ENCODE measurements at regions not wholly inside any gene's neighbourhood (a gene's known extent, or its start where the extent isn't known, plus 50 kb on each side); places are given as distances from the start of the nearest gene placed in this dataset.

DNA sequence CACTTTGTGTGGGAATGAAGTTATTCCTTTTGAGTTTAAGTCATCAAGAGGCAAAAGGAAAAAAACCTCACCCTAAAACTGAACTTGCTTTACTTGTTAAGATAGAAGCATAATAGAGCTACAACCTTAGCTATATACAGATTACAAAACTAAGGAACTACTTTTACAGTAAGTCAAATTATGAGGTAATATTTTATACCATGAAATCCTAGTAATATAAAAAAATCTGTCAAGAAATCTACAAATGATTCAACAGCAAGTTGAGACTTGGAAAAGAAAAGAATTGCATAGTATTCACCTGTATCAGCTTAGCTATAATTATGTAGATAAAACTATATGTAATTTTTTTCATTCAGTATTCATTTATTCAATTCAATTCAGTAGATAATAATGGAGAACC lies 335.3 kb downstream of the KLF5 start:
- TF ChIP-seq JUN (CRISPR knock-in tag; IDR thresholded peaks at IDR 0.05) (no peak), CREB1 (CRISPR knock-in tag; IDR thresholded peaks at IDR 0.05) (no peak), ZNF121 (CRISPR knock-in tag; IDR thresholded peaks at IDR 0.05) (no peak)

All from WTC11 (cell line).